K562 (cell line): ENCODE measurements at regions not wholly inside any gene's neighbourhood (a gene's known extent, or its start where the extent isn't known, plus 50 kb on each side); places are given as distances from the start of the nearest gene placed in this dataset.

Source experiments
- ATAC-seq: fragments of 200-7000 bp; cut with Tn5 transposase; 3 replicates; pipeline ENCODE4 v1.9.1; 2020; ENCODE audit warnings: moderate library complexity
- BruUV-seq: library from RNA; stranded (reverse); fragments of 400-500 nt; replicated peaks from 2 replicates; lab custom pipeline; 2021; lab: Mats Ljungman, UMichigan
- CTCF ChIA-PET: fragments of 300-600 bp; formaldehyde crosslinking; extraction: SDS; loops from one replicate; lab custom pipeline; 2021; ENCODE audit warnings: low intra/inter-chr PET ratio; lab: Yijun Ruan, JAX
- POLR2A ChIA-PET: fragments of 300-600, 350-650 bp; sonication (Branson Sonifier 250); formaldehyde crosslinking; extraction: SDS; loops from one replicate; lab custom pipeline; 2021; ENCODE audit warnings: antibody characterized with exemption, inconsistent platforms; lab: Yijun Ruan, JAX
- DNase-seq, 4 experiments: peaks; one replicate each; pipeline versions ENCODE4 v3.0.0 to v3.0.0-alpha.2; 2011 to 2018; ENCODE audit warnings: low spot score in 3 of 4, mixed read lengths in 3 of 4; ENCODE audit errors: extremely low read depth in 1 of 4
- FAIRE-seq: peaks from 2 replicates; lab custom pipeline; 2011; peaks lifted over from hg19 to GRCh38; lab: Jason Lieb, UNC
- H2AFZ ChIP-seq: 2 replicates; pipeline ENCODE4 v1.6.0; 2011; ENCODE audit warnings: low read depth, low read length, control low read depth, inconsistent platforms
- H3K27ac ChIP-seq: fragments of 200-600 bp; 3 replicates; pipeline ENCODE4 v1.8.0; 2011; ENCODE audit warnings: low read depth, mild to moderate bottlenecking, control low read depth, inconsistent platforms, low read length, moderate library complexity, mixed read lengths; ENCODE audit errors: extremely low read depth
- H3K27me3 ChIP-seq, 2 experiments: fragments of 300-600 bp in 1 of 2; 2 replicates in 1 of 2; 3 replicates in 1 of 2; pipeline versions ENCODE4 v1.6.0 to v1.8.0; 2011; ENCODE audit warnings: inconsistent platforms in 2 of 2, low read length in 2 of 2, mild to moderate bottlenecking in 1 of 2, mixed read lengths in 1 of 2, moderate library complexity in 1 of 2; ENCODE audit not compliant: control insufficient read depth in 2 of 2, insufficient read depth in 2 of 2
- H3K36me3 ChIP-seq: fragments of 300-600 bp; 3 replicates; pipeline ENCODE4 v1.8.0; 2011; ENCODE audit warnings: mild to moderate bottlenecking, low read length, inconsistent platforms; ENCODE audit not compliant: control insufficient read depth, insufficient read depth
- H3K4me1 ChIP-seq, 2 experiments: fragments of 200-600 bp in 1 of 2; replicated peaks in 1 of 2; 2 replicates in 1 of 2; 3 replicates in 1 of 2; pipeline versions ENCODE4 v1.5.1 to v1.8.0; 2011; ENCODE audit warnings: inconsistent platforms in 2 of 2, low read length in 2 of 2, mild to moderate bottlenecking in 1 of 2, mixed read lengths in 1 of 2, moderate library complexity in 1 of 2; ENCODE audit not compliant: control insufficient read depth in 2 of 2, insufficient read depth in 2 of 2
- H3K4me2 ChIP-seq: 2 replicates; pipeline ENCODE4 v1.6.1; 2011; ENCODE audit warnings: low read length, control low read depth, inconsistent platforms, mixed read lengths; ENCODE audit not compliant: insufficient read depth
- H3K4me3 ChIP-seq: fragments of 200-600 bp; sonication (generic), shearing (Covaris generic); 2 replicates; pipeline ENCODE4 v1.5.1; 2016; ENCODE audit warnings: control low read depth, inconsistent platforms
- H3K79me2 ChIP-seq: fragments of 200-600 bp; 3 replicates; pipeline ENCODE4 v1.8.0; 2011; ENCODE audit warnings: low read length, inconsistent platforms; ENCODE audit not compliant: control insufficient read depth, insufficient read depth
- H3K9ac ChIP-seq, 2 experiments: 2 replicates each; pipeline versions ENCODE4 v1.6.0 to v1.6.1; 2011; ENCODE audit warnings: low read depth in 2 of 2, low read length in 2 of 2, control low read depth in 1 of 2, inconsistent platforms in 1 of 2, mild to moderate bottlenecking in 1 of 2, mixed read lengths in 1 of 2; ENCODE audit not compliant: insufficient read depth in 1 of 2
- H3K9me1 ChIP-seq: one replicate; pipeline ENCODE4 v1.6.0; 2011; ENCODE audit warnings: inconsistent platforms, mild to moderate bottlenecking, low read length, moderate library complexity; ENCODE audit not compliant: control insufficient read depth, insufficient read depth
- H3K9me3 ChIP-seq: replicated peaks from 2 replicates; pipeline ENCODE4 v1.5.1; 2011; ENCODE audit warnings: low read depth, low read length, inconsistent platforms; ENCODE audit not compliant: control insufficient read depth, insufficient read depth
- H4K20me1 ChIP-seq: replicated peaks from 2 replicates; pipeline ENCODE4 v1.6.1; 2011; ENCODE audit warnings: low read length, inconsistent platforms, mixed read lengths; ENCODE audit not compliant: control insufficient read depth, insufficient read depth
- BRF1 ChIP-seq: IDR thresholded peaks from 3 replicates; pipeline ENCODE4 v1.6.1; 2011; ENCODE audit warnings: borderline replicate concordance, mild to moderate bottlenecking; ENCODE audit not compliant: insufficient read length; ENCODE audit errors: extremely low read depth
- CUX1 ChIP-seq: fragments of 200-800 bp; sonication (Bioruptor generic); IDR thresholded peaks from 2 replicates; pipeline ENCODE4 v1.6.1; 2016; ENCODE audit warnings: missing genetic modification characterization, missing compliant biosample characterization
- FOXO4 ChIP-seq: fragments of 450-650 bp; formaldehyde crosslinking; IDR thresholded peaks from 2 replicates; pipeline ENCODE4 v1.4.0; 2020; ENCODE audit warnings: mild to moderate bottlenecking, moderate library complexity
- HOMEZ ChIP-seq: fragments of 250-450 bp; sonication (Bioruptor Pico); IDR thresholded peaks from 2 replicates; pipeline ENCODE4 v1.4.0; 2020; ENCODE audit warnings: mild to moderate bottlenecking, moderate library complexity
- PHB ChIP-seq: fragments of 250-450 bp; sonication (Bioruptor Pico); IDR thresholded peaks from 2 replicates; pipeline ENCODE4 v1.5.0; 2021
- POLR2H ChIP-seq: IDR thresholded peaks from 2 replicates; pipeline ENCODE4 v1.6.1; 2016; ENCODE audit warnings: missing genetic modification characterization, low read depth, mild to moderate bottlenecking, control low read depth, missing compliant biosample characterization, moderate library complexity
- SETDB1 ChIP-seq: IDR thresholded peaks from one replicate; pipeline ENCODE4 v1.6.1; 2012; ENCODE audit warnings: low read length, control low read depth, inconsistent platforms
- SOX6 ChIP-seq: fragments of 450-650 bp; IDR thresholded peaks from 2 replicates; pipeline ENCODE4 v1.6.1; 2014; ENCODE audit warnings: mild to moderate bottlenecking
- TAF1 ChIP-seq: IDR thresholded peaks from 2 replicates; pipeline ENCODE4 v1.6.1; 2011; ENCODE audit warnings: mild to moderate bottlenecking, low read length, moderate library complexity; ENCODE audit not compliant: insufficient read depth, control insufficient read depth, severe bottlenecking; ENCODE audit errors: extremely low read depth
- ZNF175 ChIP-seq: fragments of 200-800 bp; sonication (Bioruptor generic); IDR thresholded peaks from 2 replicates; pipeline ENCODE4 v1.6.1; 2016; ENCODE audit warnings: low read depth, mild to moderate bottlenecking, missing genetic modification characterization, missing compliant biosample characterization
- ZNF696 ChIP-seq: fragments of 250-450 bp; sonication (Bioruptor Pico); conservative IDR thresholded peaks from 2 replicates; pipeline ENCODE4 v1.4.0; 2020; ENCODE audit warnings: mild to moderate bottlenecking, moderate library complexity
- WGBS: fragments of 100-300 bp; shearing (Covaris generic); methylation state at CpG from one replicate; pipeline ENCODE4 v1.1.6; 2016; ENCODE audit warnings: low coverage, mixed read lengths; ENCODE audit not compliant: insufficient coverage; ENCODE audit errors: missing lambda C conversion rate; 5-methylcytosine and 5-hydroxymethylcytosine counted together
- in situ Hi-C: fragments of 300-500 bp; cut with MboI; formaldehyde crosslinking; loops from 4 replicates; pipeline ENCODE4 v1.15.0; 2018; ENCODE audit warnings: inconsistent platforms, mixed read lengths
- intact Hi-C: fragments of 100-400 bp; cut with micrococcal nuclease; formaldehyde crosslinking; loops from 2 replicates; pipeline ENCODE4 v1.14.2; 2022

GRCh38 chr13:86825410-86825809, 845.8 kb upstream of the SLITRK5 start (continued):
- TF ChIP-seq CUX1 (CRISPR knock-in tag), result no peak
- no peak for TF ChIP-seq SETDB1
- TF ChIP-seq SOX6, result no peak
- no peak for TF ChIP-seq ZNF175
- TF ChIP-seq ZNF696 (CRISPR knock-in tag), result no peak
- TF ChIP-seq, all 486 proteins: peak for 0

- no peak overlapping the region for H3K4me3 ChIP-seq
- FAIRE-seq (no peak), DNase-seq (no peak), ATAC-seq (no peak)
- BruUV-seq, result no TSS peak
- in situ Hi-C loops, result no loop called here
- H3K27me3 ChIP-seq, result no peaks in the 10 kb centered on the region
- H4K20me1 ChIP-seq, result no peaks in the 10 kb centered on the region
- H3K27ac ChIP-seq, result no peak overlapping the region
- no peak overlapping the region for H2AFZ ChIP-seq
- no peaks in the 10 kb centered on the region for H3K36me3 ChIP-seq
- H3K79me2 ChIP-seq, result no peaks in the 10 kb centered on the region
- H3K4me1 ChIP-seq, result no peaks in the 10 kb centered on the region
- no peak overlapping the region for H3K9ac ChIP-seq
- WGBS, result 0% methylated on average over 3 of the region's 3 CpGs
- intact Hi-C loops, result no loop called here
- H3K9me1 ChIP-seq, result no peaks in the 10 kb centered on the region
- H3K9me3 ChIP-seq, result no peaks in the 10 kb centered on the region
- ChIA-PET CTCF (no interaction called here), POLR2A (no interaction called here)
- no peak overlapping the region for H3K4me2 ChIP-seq
- TF ChIP-seq PHB (no peak), BRF1 (no peak), HOMEZ (CRISPR knock-in tag) (no peak), FOXO4 (CRISPR knock-in tag) (no peak), POLR2H (no peak), TAF1 (no peak)
Observed at GRCh38 chr13:86826232-86826631, 844.9 kb upstream of the SLITRK5 start.
